Upper lobe of right lung (tissue), 1 donor: ENCODE measurements at regions not wholly inside any gene's neighbourhood (a gene's known extent, or its start where the extent isn't known, plus 50 kb on each side); places are given as distances from the start of the nearest gene placed in this dataset.

Experiments used
- ATAC-seq: fragments of 200-7000 bp; cut with Tn5 transposase; one replicate; pipeline ENCODE4 v1.9.1; 2020; ENCODE audit warnings: mild to moderate bottlenecking, moderate library complexity
- DNase-seq: peaks from one replicate; pipeline ENCODE4 v3.0.0-alpha.2; 2020
- H3K27ac ChIP-seq: fragments of 200-600 bp; one replicate; pipeline ENCODE4 v1.8.0; 2022
- H3K27me3 ChIP-seq: fragments of 200-600 bp; one replicate; pipeline ENCODE4 v1.8.0; 2022; ENCODE audit warnings: mild to moderate bottlenecking
- H3K36me3 ChIP-seq: fragments of 200-600 bp; one replicate; pipeline ENCODE4 v1.8.0; 2022
- H3K4me1 ChIP-seq: fragments of 200-600 bp; one replicate; pipeline ENCODE4 v1.8.0; 2022
- H3K4me3 ChIP-seq: fragments of 200-600 bp; one replicate; pipeline ENCODE4 v1.8.0; 2022; ENCODE audit warnings: mild to moderate bottlenecking
- H3K9me3 ChIP-seq: fragments of 200-600 bp; one replicate; pipeline ENCODE4 v1.8.0; 2022
- CTCF ChIP-seq: fragments of 200-600 bp; IDR thresholded peaks from one replicate; pipeline ENCODE4 v1.8.0; 2022; ENCODE audit warnings: antibody characterized with exemption
- intact Hi-C: fragments of 100-400 bp; cut with DNase I; formaldehyde crosslinking; loops from one replicate; pipeline ENCODE4 v1.11.0; 2022
- donor health status: DM: no; HTN: yes; CAD: no; lungs with severe emphysema.

DNA sequence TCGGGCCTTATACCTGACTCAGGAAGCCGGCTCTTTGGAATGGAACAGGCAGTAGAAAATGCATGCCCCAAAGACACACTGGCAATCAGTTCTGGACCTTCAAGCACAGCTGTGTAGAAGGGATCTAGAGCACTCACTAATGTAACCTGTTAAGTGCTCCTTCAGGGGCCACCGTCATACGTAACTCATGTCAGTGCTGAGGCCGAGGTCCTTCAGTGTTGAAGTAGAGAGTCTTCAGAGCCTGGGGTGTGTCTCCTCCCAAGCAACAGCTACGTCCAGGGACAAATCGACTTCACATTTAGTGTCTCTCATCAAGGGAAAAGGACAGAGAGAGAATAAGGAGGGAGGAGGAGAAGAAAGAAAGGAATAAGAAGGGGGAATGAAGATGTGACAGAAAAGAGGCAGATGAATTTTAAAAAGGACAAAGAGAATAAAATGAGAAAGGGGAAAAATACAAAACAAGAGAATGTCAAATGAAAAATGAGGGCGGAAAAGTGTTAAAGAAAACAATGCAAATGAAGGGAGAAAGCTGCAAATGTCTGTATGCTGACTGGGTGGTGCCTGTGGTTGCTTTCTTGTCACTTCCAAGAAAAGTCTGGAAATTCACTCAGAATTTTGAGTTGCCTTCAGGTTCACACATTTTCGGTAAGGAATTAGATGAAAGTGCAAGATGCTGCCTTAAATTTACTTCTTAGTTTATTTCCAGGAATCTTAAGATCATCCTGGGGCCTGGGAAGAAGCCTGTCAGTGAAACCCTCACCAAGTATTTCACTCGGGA lies 989.4 kb downstream of the GRID1 start:
- Histone ChIP-seq H3K9me3 (no peaks in the 10 kb centered on the region), H3K4me1 (no peaks in the 10 kb centered on the region), H3K27ac (no peak overlapping the region), H3K27me3 (no peaks in the 10 kb centered on the region), H3K36me3 (no peaks in the 10 kb centered on the region), H3K4me3 (no peak overlapping the region)
- DNase-seq (no peak), ATAC-seq (peak; percentile 72)
- TF ChIP-seq CTCF: no peak
- intact Hi-C loops: no loop called here

- intact Hi-C loops: no loop called here
- no peaks in the 10 kb centered on the region for H3K9me3 ChIP-seq
- no peak for ATAC-seq
- no peaks in the 10 kb centered on the region for H3K4me1 ChIP-seq
- DNase-seq: no peak
- H3K4me3 ChIP-seq: no peak overlapping the region
- no peak overlapping the region for H3K27ac ChIP-seq
- no peak for TF ChIP-seq CTCF
- H3K36me3 ChIP-seq: no peaks in the 10 kb centered on the region
- H3K27me3 ChIP-seq: no peaks in the 10 kb centered on the region
These were observed 987.3 kb downstream of the GRID1 start for GRCh38 chr10:85379338-85379737.

- intact Hi-C loops: no loop called here
- Histone ChIP-seq H3K4me1 (no peaks in the 10 kb centered on the region), H3K9me3 (no peaks in the 10 kb centered on the region), H3K4me3 (no peak overlapping the region), H3K27me3 (no peaks in the 10 kb centered on the region), H3K27ac (no peak overlapping the region), H3K36me3 (no peaks in the 10 kb centered on the region)
- no peak for TF ChIP-seq CTCF
- no peak for ATAC-seq
- DNase-seq: no peak
These were observed 965.5 kb downstream of the GRID1 start for GRCh38 chr10:85400981-85401695.

DNA sequence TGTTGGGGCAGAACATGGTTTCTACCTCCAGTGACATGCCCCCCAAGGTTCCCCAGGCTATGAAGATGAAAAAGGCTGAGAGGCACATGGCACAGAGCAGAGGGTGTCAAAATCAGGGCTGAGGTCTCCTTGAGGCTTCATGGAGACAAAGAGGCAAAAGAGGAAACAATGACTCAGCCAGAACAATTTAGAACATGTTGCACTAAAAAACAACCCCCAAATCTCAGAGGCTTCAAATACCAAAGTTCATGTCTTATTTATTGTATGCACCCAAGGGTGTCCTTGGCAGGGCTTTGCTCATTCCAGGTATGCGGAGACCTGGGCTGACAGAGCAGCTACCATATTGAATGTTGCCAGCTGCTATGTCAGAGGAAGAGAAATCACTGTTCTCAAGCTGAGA lies 964.1 kb downstream of the GRID1 start:
- Histone ChIP-seq H3K36me3 (no peaks in the 10 kb centered on the region), H3K4me1 (no peaks in the 10 kb centered on the region), H3K9me3 (no peaks in the 10 kb centered on the region), H3K27me3 (no peaks in the 10 kb centered on the region), H3K27ac (no peak overlapping the region), H3K4me3 (no peak overlapping the region)
- intact Hi-C loops: no loop called here
- ATAC-seq (no peak), DNase-seq (no peak)
- no peak for TF ChIP-seq CTCF

GRCh38 chr10:85407088-85407487 lies 959.5 kb downstream of the GRID1 start:
- H3K27ac ChIP-seq: no peak overlapping the region
- intact Hi-C loops: no loop called here
- H3K9me3 ChIP-seq: no peaks in the 10 kb centered on the region
- H3K36me3 ChIP-seq: no peaks in the 10 kb centered on the region
- H3K4me1 ChIP-seq: no peaks in the 10 kb centered on the region
- DNase-seq (no peak), ATAC-seq (no peak)
- H3K4me3 ChIP-seq: no peak overlapping the region
- no peak for TF ChIP-seq CTCF
- no peaks in the 10 kb centered on the region for H3K27me3 ChIP-seq
